ENCODE measurements at regions not wholly inside any gene's neighbourhood (a gene's known extent, or its start where the extent isn't known, plus 50 kb on each side); places are given as distances from the start of the nearest gene placed in this dataset.

DNA sequence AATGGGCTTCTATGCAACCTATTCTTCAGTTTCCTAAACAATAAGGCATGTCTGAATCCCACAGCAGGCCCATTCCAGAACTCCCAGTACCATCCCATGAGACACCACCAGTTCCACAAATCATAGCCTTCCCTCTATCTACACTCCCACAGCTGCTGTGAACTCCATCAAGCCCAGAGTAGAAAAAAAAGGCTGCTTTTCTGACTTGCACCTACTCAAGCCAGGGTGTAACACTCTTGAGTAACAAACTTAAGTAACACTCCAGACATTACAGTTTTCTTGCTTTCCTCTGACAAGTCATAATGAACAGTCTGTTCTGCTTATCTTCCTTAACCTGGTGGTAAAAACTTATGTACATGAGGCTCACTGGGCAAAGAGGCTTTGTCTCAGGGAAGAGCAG lies 283.1 kb downstream of the NFKBIZ start:
- Histone ChIP-seq H3K9ac (ENCODE audit: low read length) (no peak overlapping the region), H2AFZ (ENCODE audit: low read depth, low read length, poor library complexity, severe bottlenecking) (no peak overlapping the region), H3K4me1 (ENCODE audit: control insufficient read depth in 1 of 2, insufficient read depth in 2 of 2, low read length in 2 of 2) (peaks cover 0 to 5% of the 10 kb centered on the region in 2 experiments; a peak in 1 of 4 replicates), H4K20me1 (ENCODE audit: insufficient read depth) (no peaks in the 10 kb centered on the region), H3K4me2 (ENCODE audit: low read length) (no peak overlapping the region), H3K9me2 (ENCODE audit: insufficient read depth) (no peaks in the 10 kb centered on the region), H3K27ac (ENCODE audit: low read depth, low read length) (no peak overlapping the region), H3K4me3 (replicated peaks in 1 of 2; ENCODE audit: low read depth in 1 of 2, low read length in 2 of 2) (no peak overlapping the region), H3K36me3 (ENCODE audit: control insufficient read depth in 1 of 2, insufficient read depth in 2 of 2, low read length in 2 of 2) (no peaks in the 10 kb centered on the region), H3K9me3 (ENCODE audit: control insufficient read depth in 1 of 2, insufficient read depth in 1 of 2, low read depth in 1 of 2, low read length in 2 of 2) (no peaks in the 10 kb centered on the region), H3K79me2 (ENCODE audit: insufficient read depth, low read length) (no peaks in the 10 kb centered on the region), H3K27me3 (ENCODE audit: insufficient read depth, low read length) (no peaks in the 10 kb centered on the region)
- RAD21 ChIA-PET (ENCODE audit: low non-redundant PET in 1 of 2, low total read pairs in 2 of 2, uncharacterized antibody in 2 of 2, unreplicated experiment in 2 of 2): no interaction called here
- no TSS peak for BruUV-seq (replicated peaks)
- CTCF ChIA-PET: no interaction called here
- ATAC-seq (no peak), DNase-seq (ENCODE audit: low read depth, low spot score) (no peak)
- POLR2A ChIA-PET: no interaction called here
- TF ChIP-seq CBX3 (IDR thresholded peaks at IDR 0.05; ENCODE audit: low read depth) (no peak), EGR1 (IDR thresholded peaks at IDR 0.05; ENCODE audit: low read depth) (no peak), RAD21 (IDR thresholded peaks at IDR 0.05; ENCODE audit: low read depth) (no peak), SRF (IDR thresholded peaks at IDR 0.05; ENCODE audit: low read depth) (no peak), SP1 (IDR thresholded peaks at IDR 0.05; ENCODE audit: low read depth) (no peak), ZNF274 (IDR thresholded peaks at IDR 0.05; ENCODE audit: low read depth, low read length) (no peak), TCF7L2 (IDR thresholded peaks at IDR 0.05; ENCODE audit: borderline replicate concordance, extremely low read depth, insufficient read depth, insufficient read length) (no peak), YY1 (IDR thresholded peaks at IDR 0.05; ENCODE audit: extremely low read depth, insufficient replicate concordance, low read depth, low read length) (no peak), EZH2 (IDR thresholded peaks at IDR 0.05) (no peak), CEBPB (IDR thresholded peaks at IDR 0.05; ENCODE audit: low read depth) (no peak), ZFX (IDR thresholded peaks at IDR 0.05) (no peak), REST (IDR thresholded peaks at IDR 0.05; ENCODE audit: low read depth) (no peak), SIN3A (IDR thresholded peaks at IDR 0.05; ENCODE audit: low read depth) (no peak), ELF1 (IDR thresholded peaks at IDR 0.05; ENCODE audit: borderline replicate concordance, low read depth) (no peak), FOSL1 (IDR thresholded peaks at IDR 0.05; ENCODE audit: low read depth) (no peak), EZH2phosphoT487 (IDR thresholded peaks at IDR 0.05; ENCODE audit: borderline replicate concordance) (no peak), MAX (IDR thresholded peaks at IDR 0.05) (no peak)
- TF ChIP-seq, protein P1, sequence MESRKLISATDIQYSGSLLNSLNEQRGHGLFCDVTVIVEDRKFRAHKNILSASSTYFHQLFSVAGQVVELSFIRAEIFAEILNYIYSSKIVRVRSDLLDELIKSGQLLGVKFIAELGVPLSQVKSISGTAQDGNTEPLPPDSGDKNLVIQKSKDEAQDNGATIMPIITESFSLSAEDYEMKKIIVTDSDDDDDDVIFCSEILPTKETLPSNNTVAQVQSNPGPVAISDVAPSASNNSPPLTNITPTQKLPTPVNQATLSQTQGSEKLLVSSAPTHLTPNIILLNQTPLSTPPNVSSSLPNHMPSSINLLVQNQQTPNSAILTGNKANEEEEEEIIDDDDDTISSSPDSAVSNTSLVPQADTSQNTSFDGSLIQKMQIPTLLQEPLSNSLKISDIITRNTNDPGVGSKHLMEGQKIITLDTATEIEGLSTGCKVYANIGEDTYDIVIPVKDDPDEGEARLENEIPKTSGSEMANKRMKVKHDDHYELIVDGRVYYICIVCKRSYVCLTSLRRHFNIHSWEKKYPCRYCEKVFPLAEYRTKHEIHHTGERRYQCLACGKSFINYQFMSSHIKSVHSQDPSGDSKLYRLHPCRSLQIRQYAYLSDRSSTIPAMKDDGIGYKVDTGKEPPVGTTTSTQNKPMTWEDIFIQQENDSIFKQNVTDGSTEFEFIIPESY (IDR thresholded peaks at IDR 0.05; ENCODE audit: extremely low read depth, insufficient replicate concordance, low read length): no peak
- intact Hi-C loops (cut with micrococcal nuclease): no loop called here

All from HCT116 (cell line).